RCC 7860 (cell line): ENCODE measurements at regions not wholly inside any gene's neighbourhood (a gene's known extent, or its start where the extent isn't known, plus 50 kb on each side); places are given as distances from the start of the nearest gene placed in this dataset.
"Not testable (repeated sequence)": the region's sequence is repeated elsewhere in the genome, so short reads cannot be mapped to it uniquely, and the experiment has no call there.

Experiments used
- DNase-seq: peaks from one replicate; pipeline ENCODE4 v3.0.0-alpha.2; 2015; ENCODE audit warnings: low spot score
- FAIRE-seq: peaks from 2 replicates; lab custom pipeline; 2012; peaks lifted over from hg19 to GRCh38; lab: Jason Lieb, UNC

DNA sequence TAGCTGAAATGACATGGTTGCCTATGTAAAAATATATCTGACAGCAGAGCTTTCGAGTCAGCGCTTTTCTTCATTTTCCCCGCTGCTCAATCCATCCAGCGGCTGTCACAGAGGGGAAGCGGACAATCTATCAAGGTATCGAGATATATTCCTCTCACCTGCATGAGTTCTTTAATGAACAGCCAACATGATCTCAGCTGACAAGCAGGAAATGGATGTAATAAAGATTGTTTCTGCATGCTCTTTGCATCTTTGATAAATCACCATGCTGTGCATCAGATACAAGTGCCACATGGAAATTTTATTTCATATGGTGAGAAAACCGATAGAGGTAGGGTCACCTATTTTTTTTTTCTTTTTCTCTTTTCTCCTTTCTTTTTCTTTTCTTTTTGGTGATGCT is 602.3 kb upstream of the MMS22L start:
- FAIRE-seq, result no peak
- no peak for DNase-seq

DNA sequence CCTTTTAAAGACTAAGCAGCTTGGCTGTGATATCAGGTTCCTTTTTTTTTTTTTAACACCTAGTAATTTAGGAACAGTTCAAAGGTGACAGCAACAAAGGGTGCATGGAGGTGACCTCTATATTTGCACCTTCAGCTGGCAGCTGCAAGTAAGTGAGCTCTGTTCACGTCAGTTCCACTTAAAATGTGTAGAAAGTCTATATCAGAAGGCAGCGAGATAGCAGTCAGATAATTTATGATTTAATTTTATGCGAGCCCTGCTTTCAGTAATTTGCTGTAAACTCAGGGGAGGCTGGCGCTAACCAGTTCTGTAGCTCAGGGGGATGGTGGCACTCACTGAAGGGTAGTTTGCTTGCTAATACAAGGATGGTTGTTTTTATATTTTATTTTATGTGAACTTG is 602.8 kb upstream of the MMS22L start:
- DNase-seq (no peak), FAIRE-seq (no peak)

- DNase-seq (no peak), FAIRE-seq (no peak)
These were observed 618.5 kb upstream of the MMS22L start for GRCh38 chr6:97901531-97901930.

DNA sequence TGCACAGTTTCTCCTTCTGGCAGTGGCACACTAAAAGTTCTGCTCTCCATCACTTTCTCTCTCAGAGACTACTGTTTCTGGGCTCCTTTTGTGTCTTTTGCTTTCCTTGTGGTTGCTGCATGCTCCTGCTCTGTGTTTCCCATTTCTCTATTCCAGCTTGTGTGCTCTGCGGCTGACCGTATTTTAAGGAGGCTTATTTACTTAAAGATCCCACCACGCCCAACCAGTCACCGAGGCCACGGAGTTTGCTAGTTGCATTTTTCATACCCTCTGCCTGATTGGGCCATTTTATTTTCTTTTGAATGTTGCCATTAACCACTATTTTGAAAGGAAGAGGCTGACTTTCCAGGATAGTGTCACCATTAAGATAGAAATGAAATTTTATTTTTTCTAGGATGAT is 626.4 kb upstream of the MMS22L start:
- no peak for FAIRE-seq
- no peak for DNase-seq

DNA sequence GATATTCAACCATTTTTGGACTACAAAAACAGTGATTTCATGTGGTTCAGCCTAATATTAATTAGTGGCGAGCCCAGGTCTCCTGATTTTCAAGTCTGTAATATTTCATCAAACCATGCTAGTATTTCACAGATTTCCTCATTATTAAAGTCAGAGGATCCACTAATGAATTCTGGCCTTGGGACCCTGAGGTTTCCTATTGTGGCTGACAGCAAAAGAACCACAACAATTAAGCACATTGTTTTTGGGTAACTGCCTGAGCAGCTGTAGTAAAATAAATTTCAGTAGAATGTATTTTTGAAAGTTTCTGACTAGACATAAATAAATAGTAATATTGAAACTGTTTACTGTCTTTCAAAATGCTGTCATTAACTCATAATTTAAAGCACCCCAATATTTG is 630.7 kb upstream of the MMS22L start:
- DNase-seq (no peak), FAIRE-seq (no peak)

DNA sequence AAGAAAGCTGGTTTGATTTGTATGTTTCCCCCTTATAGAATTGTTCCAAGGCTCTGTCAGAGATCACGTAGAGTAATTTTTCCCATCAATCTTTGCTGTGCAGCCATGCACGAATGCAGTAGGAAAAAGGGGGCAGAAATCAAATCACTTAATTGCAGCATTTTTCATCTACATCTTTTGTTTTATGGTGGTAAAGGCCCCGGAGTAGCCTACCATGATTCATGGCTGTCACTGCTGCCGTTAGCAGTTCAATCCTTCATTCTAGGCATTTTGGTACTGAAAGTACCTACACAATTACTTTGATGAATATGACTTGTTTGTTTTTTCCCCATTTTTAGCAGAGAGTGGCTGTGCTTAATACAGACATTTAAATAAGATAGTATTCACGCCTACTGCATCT is 631.9 kb upstream of the MMS22L start:
- FAIRE-seq, result no peak
- no peak for DNase-seq

GRCh38 chr6:97915537-97915936 is 632.5 kb upstream of the MMS22L start:
- FAIRE-seq (no peak), DNase-seq (no peak)

GRCh38 chr6:97917369-97917768 is 634.4 kb upstream of the MMS22L start:
- no peak for FAIRE-seq

DNA sequence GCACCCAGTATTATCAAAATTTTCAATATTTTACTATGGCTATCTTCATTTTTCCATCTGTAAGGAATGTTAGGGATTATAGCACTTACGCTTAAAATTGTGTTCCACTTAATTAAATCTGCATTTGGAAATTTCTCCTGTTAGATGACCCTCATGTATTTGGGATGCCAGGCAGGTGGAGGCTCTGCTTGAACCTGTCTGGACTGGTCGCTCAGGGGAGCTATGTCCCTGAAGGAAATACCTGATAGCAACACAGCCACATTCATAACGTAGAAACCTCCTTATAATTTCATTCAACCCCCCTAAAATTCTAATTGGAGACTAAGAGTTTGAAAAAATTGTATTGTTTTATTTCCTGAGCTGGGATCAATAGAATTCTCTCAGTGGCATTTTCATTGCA is 636.0 kb upstream of the MMS22L start:
- FAIRE-seq, result no peak

More at GRCh38 chr6:97917369-97917768, 634.4 kb upstream of the MMS22L start:
- DNase-seq, result no peak

DNA sequence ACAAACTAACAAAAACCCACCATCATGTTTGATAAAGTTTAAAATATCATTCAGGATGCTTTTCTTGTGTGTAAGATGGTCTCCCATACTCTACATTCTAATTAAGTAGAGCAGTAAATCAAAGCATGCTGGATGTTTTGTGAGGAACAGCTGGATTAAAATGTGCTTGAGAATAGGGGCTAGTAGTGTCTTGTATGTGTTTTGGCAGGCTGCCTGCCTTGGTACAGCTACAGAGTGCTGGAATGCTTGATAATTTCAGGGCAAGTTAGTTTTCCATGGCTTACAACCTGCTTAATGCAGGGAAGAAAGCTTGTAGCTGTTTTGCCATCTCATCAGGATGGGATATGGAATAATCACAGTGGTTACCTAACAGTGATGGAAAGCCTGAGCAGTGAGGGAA is 636.6 kb upstream of the MMS22L start:
- no peak for FAIRE-seq
- no peak for DNase-seq

More for the DNA sequence above, 636.0 kb upstream of the MMS22L start:
- no peak for DNase-seq

DNA sequence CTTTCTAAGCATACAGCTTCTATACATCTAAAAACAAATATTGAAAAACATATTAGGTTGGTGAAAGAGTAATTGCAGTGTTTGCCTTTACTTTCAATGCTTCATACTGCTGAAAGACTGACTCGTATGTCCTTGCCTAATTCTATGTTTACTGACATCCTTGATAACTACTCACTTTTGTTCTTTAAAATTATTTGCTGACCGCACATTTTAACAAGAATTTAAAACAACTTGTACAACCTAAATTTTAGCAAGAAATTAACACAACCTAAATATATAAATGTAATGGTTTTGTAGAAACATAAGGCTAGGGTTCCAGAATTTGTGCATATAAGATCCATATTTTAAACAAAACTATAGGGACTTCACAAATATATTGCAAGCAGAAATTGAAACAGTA is 640.2 kb upstream of the MMS22L start:
- DNase-seq, result no peak

DNA sequence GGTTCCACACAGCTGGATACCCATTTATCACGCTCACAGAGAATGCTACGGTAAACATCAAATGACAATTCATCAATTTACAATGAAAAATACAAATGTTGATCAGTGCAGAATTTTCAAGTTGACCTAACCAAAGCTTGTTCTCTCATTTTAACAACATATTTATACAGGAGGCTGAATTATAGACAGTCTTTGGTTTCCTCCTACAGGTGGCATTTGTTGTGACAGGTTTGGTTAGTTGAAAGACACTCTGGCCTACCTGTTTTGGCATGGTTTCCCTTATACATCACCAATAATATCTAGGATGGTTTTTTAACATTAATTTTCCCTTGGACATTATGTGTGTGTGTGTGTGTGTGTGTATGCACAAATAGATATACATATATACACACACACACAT is 642.5 kb upstream of the MMS22L start:
- DNase-seq (no peak), FAIRE-seq (no peak)

More for the DNA sequence above, 640.2 kb upstream of the MMS22L start:
- FAIRE-seq, result no peak

DNA sequence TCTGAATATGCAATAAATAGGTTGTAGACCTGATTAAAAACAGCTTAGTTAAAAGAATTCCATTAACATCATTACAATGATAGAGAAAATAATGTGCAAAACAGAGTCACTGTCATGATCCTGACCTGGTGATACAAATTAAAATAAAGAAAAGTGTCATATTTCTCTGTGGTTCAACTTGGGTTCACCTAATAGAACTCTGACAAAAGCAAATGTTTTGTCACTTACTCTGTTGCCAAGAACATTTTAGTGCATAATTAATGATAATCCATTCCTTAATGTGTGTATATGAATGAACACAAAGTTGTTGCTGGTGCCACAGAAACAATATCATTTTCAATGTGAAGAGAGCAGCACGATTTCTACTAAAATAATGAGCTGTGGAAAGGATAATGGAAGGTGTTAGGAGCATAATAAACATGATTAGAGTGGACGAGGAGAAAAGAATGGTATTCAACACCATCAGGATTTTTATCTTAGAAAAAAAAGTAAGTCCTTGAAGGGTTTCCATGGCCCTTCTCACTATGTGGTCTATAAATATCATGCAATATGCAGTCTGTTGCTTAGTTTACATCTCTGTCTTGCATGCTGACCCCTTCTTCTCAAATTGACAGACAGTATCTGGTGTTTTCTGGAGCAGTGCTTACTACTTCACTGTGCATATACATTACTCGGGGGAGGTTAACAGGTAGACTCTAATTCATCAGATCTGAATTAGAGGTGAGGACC is 656.6 kb upstream of the MMS22L start:
- FAIRE-seq (no peak), DNase-seq (no peak)

DNA sequence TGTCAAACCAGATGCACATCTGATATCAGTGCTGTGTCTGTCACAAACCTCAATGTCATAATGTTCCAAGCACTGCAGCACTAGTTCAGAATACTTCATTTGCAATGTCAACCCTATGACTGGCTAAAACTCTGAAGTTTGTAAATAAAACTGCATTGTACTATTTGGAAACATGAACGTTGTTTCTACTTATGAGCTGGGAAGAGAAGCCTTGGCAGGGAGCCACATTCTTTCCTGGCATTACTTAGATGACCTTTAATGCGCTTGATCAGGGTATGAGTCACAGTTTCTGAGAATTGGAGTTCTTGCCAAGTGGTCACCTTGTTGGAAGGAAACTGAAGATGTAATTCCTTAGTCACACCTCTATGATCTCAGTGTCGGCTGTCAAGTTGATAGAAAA is 664.8 kb upstream of the MMS22L start:
- peak; percentile 75 for DNase-seq
- peak; percentile 90 for FAIRE-seq

- no peak for DNase-seq
- no peak for FAIRE-seq
These were observed 675.1 kb upstream of the MMS22L start for GRCh38 chr6:97958134-97958533.

DNA sequence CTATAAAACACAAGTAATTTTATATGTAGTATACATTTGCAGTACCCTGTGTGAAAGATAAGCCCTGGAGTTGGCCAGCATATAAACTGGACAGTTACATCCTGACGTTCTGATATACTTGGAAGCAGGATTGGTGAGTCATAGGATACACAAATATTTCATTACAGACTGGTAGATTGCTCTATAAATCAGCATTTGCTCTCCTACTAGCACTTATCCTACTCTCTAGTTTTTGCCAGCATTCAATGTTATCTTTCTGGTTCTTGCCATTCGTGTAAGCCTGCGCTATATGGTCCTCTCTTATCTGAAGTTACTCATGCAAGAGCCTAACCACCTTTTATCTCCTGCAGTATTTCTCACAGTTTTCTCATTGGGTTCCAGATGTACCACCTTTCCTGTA is 680.2 kb upstream of the MMS22L start:
- FAIRE-seq (no peak), DNase-seq (no peak)

GRCh38 chr6:97969065-97969464 is 686.0 kb upstream of the MMS22L start:
- DNase-seq (no peak), FAIRE-seq (no peak)

GRCh38 chr6:97977084-97977483 is 694.1 kb upstream of the MMS22L start:
- DNase-seq (no peak), FAIRE-seq (no peak)

GRCh38 chr6:97978855-97979271 is 695.8 kb upstream of the MMS22L start:
- DNase-seq (peak; percentile 5), FAIRE-seq (no peak)

DNA sequence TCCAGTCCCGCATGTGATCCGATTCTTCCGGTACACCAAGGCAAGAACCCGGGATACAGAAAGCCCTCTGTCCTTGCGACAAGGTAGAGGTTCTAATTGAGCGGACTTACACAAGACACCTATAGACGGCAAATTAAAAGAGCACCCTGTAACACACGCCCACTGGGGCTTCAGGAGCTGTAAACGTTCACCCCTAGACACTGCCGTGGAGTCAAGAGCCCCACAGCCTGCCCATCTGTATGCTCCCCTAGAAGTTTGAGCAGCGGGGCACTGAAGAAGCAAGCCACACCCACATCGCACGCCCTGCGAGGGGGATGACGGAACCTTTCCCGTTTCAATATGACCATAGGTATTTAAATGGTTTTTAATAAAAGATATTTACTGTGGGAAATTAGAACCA is 696.3 kb upstream of the MMS22L start:
- not testable (repeated sequence) for DNase-seq, FAIRE-seq

- no peak for FAIRE-seq
- DNase-seq, result no peak
These were observed 706.4 kb upstream of the MMS22L start for GRCh38 chr6:97989451-97989850.

DNA sequence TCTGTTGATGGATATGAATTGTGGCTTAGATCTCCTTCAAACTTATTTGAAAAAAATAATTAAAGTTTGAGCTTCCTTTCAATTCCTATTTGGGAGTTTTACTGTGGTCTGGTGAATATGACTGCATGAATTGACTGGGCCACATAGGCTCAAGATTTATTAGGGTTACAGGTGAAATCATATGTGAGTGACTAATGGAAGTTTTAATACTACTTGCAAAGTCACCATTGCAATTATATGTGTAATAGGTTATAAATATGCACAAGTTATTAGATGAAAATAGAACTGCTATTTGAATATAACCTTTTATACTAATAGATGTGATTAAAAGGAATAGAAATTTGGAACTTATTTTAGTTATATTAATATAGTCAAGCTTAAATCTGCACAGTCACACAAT is 712.1 kb upstream of the MMS22L start:
- FAIRE-seq (no peak), DNase-seq (no peak)

DNA sequence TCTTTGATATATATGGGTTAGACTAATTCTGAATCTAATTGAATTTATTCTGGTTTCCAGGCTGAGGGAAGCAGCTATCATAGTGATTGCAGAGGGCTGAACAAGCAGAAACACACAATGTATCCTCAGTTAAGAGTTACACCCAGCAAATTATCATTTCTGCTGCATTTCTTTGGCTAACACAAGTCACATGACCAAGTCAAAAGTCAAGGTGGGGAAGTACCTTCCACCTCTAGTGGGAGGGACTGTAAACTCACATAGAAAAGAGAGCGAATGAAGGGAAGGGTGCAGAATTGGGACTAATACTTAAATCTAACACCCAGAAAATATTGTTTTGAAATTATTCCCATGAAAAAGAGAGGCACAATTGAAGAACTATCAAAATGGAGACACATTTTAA is 719.7 kb upstream of the MMS22L start:
- DNase-seq (no peak), FAIRE-seq (no peak)
